ENCODE measurements at regions not wholly inside any gene's neighbourhood (a gene's known extent, or its start where the extent isn't known, plus 50 kb on each side); places are given as distances from the start of the nearest gene placed in this dataset.

DNA sequence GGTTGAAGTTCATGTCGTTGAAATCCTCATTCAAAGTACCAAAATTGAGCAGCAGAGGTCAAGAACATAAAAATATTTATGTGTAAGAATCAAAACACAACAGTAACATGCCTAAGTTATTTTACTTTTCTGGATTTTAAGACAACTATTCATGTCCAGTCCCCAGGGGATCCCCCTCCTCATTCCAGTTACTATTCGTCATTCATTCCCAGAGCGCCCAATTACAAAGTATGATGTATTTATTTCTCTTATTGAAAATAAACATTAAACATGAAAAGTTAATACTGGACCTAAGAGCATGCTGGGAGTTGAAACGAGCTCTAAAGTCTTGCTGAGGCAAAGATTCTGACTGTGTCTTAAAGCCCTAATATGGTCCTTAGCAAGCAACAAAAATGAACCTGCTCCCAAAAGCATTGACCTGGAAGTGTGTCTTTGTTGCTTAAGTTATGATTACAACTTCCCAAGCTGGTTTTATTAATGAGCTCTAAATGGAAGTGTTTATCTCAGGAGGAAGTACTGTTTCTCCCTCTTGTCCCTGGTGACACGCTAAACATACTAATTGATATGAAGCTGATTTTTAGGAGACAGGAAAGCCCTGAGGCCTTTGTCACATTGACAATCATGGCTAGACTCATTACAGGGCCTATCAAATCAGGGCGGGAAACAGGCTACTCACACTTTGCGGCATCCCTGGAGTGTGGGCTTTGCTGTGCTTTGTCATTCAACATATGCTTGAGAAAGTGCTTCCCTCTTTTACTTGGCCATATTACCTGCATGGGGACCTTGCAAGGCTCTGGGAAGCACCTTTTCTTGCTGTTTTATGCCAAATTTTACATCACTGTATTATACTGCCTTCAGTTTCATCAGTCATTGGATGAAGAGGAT lies 192.2 kb upstream of the DTNBP1 start:
- DNase-seq (no peak), ATAC-seq (no peak)
- no peak overlapping the region for H3K4me3 ChIP-seq
- H3K9me3 ChIP-seq, result no peaks in the 10 kb centered on the region
- H3K27ac ChIP-seq, result no peak overlapping the region
- 74 to 78% methylated on average over 7 of the region's 7 CpGs for WGBS, 2 donors
- no peak for TF ChIP-seq POLR2A (IDR thresholded peaks at IDR 0.05)
- TF ChIP-seq, protein P1, sequence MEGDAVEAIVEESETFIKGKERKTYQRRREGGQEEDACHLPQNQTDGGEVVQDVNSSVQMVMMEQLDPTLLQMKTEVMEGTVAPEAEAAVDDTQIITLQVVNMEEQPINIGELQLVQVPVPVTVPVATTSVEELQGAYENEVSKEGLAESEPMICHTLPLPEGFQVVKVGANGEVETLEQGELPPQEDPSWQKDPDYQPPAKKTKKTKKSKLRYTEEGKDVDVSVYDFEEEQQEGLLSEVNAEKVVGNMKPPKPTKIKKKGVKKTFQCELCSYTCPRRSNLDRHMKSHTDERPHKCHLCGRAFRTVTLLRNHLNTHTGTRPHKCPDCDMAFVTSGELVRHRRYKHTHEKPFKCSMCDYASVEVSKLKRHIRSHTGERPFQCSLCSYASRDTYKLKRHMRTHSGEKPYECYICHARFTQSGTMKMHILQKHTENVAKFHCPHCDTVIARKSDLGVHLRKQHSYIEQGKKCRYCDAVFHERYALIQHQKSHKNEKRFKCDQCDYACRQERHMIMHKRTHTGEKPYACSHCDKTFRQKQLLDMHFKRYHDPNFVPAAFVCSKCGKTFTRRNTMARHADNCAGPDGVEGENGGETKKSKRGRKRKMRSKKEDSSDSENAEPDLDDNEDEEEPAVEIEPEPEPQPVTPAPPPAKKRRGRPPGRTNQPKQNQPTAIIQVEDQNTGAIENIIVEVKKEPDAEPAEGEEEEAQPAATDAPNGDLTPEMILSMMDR (IDR thresholded peaks at IDR 0.05), result no peak
- no peaks in the 10 kb centered on the region for H3K36me3 ChIP-seq (replicated peaks in 1 of 2; ENCODE audit: insufficient read depth in 1 of 2, low read depth in 2 of 2)
- intact Hi-C loops (cut with DNase I), result no loop called here
- no peaks in the 10 kb centered on the region for H3K27me3 ChIP-seq
- H3K4me1 ChIP-seq, result no peaks in the 10 kb centered on the region

DNA sequence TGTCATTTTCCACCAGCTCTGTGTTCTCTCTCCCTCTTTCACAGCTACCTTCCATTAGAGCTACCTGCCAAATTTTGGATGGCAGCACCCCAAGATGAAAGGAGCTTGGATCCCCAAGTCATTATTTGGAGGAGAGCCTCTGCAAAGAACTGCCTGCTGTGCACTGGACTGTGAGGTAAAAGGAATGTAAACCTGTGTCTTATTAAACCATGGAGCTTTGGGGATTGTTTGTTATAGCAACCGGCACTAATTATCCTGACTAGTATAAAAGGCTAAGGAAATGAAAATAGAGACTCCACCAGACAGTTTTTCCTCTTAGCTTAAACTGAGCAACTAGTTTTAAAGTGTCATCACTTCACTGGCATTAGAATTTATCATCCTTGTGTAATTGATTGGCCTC lies 191.6 kb upstream of the DTNBP1 start:
- ATAC-seq (no peak), DNase-seq (no peak)
- H3K4me1 ChIP-seq, result no peaks in the 10 kb centered on the region
- no peak overlapping the region for H3K4me3 ChIP-seq
- TF ChIP-seq, protein P1 (IDR thresholded peaks at IDR 0.05), result no peak
- no peak for TF ChIP-seq POLR2A (IDR thresholded peaks at IDR 0.05)
- H3K27ac ChIP-seq, result no peak overlapping the region
- no peaks in the 10 kb centered on the region for H3K36me3 ChIP-seq (replicated peaks in 1 of 2; ENCODE audit: insufficient read depth in 1 of 2, low read depth in 2 of 2)
- no peaks in the 10 kb centered on the region for H3K27me3 ChIP-seq
- intact Hi-C loops (cut with DNase I), result no loop called here
- no peaks in the 10 kb centered on the region for H3K9me3 ChIP-seq
- WGBS, 2 donors, result 94 to 96% methylated on average over 1 of the region's 1 CpG

DNA sequence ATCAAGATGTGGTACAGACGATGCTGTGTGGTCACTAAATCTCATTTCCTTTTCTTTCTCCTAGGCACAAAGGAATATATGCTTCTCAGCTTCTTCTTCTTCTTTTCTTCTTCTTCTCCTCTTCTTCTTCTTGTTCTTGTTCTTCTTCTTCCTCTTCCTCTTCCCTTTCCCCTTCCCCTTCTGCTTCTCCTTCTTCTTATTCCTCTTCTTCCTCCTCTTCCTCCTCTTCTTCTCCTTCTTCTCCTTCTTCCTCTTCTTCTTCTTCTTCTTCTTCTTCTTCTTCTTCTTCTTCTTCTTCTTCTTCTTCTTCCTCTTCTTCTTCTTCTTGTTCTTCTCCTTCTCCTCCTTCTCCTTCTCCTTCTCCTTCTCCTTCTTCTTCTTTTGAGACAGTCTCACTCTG lies 190.4 kb upstream of the DTNBP1 start:
- no peak overlapping the region for H3K27ac ChIP-seq
- H3K4me3 ChIP-seq, result no peak overlapping the region
- no peak for ATAC-seq
- intact Hi-C loops (cut with DNase I), result no loop called here
- WGBS, 2 donors, result 37 to 78% methylated on average over 1 of the region's 1 CpG
- no peak for TF ChIP-seq POLR2A (IDR thresholded peaks at IDR 0.05)
- TF ChIP-seq, protein P1 (IDR thresholded peaks at IDR 0.05), result no peak
- H3K36me3 ChIP-seq (replicated peaks in 1 of 2; ENCODE audit: insufficient read depth in 1 of 2, low read depth in 2 of 2), result no peaks in the 10 kb centered on the region
- H3K9me3 ChIP-seq, result no peaks in the 10 kb centered on the region
- H3K27me3 ChIP-seq, result no peaks in the 10 kb centered on the region
- no peak for DNase-seq
- no peaks in the 10 kb centered on the region for H3K4me1 ChIP-seq

DNA sequence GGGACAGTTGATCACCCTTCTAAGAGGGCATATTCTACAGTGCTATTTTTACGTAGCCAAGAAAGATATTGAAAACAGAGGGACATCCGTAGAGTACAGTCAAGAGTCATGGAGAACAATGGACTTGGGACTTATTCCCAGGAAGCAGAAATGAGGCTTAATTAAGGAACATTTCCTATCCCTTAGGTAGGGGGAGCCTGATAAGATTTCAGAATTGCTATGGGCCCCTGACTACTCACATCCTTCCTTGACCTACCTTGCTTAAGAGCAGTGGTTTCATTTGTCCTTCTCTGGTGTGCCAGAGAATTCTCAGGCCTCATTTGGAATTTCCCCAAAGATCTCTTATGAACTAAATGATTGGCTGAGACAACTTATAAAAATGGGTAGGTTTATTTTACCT lies 189.5 kb upstream of the DTNBP1 start:
- Histone ChIP-seq H3K27ac (no peak overlapping the region), H3K4me1 (no peaks in the 10 kb centered on the region), H3K4me3 (no peak overlapping the region), H3K9me3 (no peaks in the 10 kb centered on the region), H3K27me3 (no peaks in the 10 kb centered on the region), H3K36me3 (replicated peaks in 1 of 2; ENCODE audit: insufficient read depth in 1 of 2, low read depth in 2 of 2) (no peaks in the 10 kb centered on the region)
- TF ChIP-seq, protein P1 (IDR thresholded peaks at IDR 0.05), result no peak
- 88 to 94% methylated on average over 2 of the region's 2 CpGs for WGBS, 2 donors
- DNase-seq (no peak), ATAC-seq (no peak)
- intact Hi-C loops (cut with DNase I), result no loop called here

DNA sequence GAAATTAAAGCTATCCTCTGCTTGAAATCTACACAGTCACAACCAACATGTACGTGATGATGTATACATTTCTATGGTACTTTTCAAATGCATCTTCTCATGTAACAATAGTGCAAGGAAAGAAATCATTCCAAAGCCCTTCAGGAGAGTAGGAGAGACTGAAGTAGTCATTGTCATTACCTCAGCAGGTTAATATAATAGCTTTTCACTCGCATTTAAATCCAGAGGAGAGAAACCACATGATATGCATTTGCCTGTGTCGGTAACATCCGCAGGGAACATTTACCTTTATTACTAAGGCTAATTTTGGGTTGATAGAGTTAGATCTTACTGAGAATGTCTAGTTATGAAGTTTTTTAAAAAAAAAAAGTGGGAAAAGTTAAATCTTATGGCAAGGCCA lies 186.6 kb upstream of the DTNBP1 start:
- no peak overlapping the region for H3K4me3 ChIP-seq
- no peaks in the 10 kb centered on the region for H3K36me3 ChIP-seq (replicated peaks in 1 of 2; ENCODE audit: insufficient read depth in 1 of 2, low read depth in 2 of 2)
- intact Hi-C loops (cut with DNase I), result no loop called here
- H3K27ac ChIP-seq, result no peak overlapping the region
- ATAC-seq, result no peak
- no peak for TF ChIP-seq POLR2A (IDR thresholded peaks at IDR 0.05)
- TF ChIP-seq, protein P1 (IDR thresholded peaks at IDR 0.05), result no peak
- no peaks in the 10 kb centered on the region for H3K9me3 ChIP-seq
- no peaks in the 10 kb centered on the region for H3K4me1 ChIP-seq
- DNase-seq, result no peak
- no peaks in the 10 kb centered on the region for H3K27me3 ChIP-seq
- WGBS, 2 donors, result 90 to 97% methylated on average over 4 of the region's 4 CpGs

Data from body of pancreas (tissue), 4 donors.